HCT116 (cell line): ENCODE measurements at regions not wholly inside any gene's neighbourhood (a gene's known extent, or its start where the extent isn't known, plus 50 kb on each side); places are given as distances from the start of the nearest gene placed in this dataset.

Experiments used
- ATAC-seq: fragments of 200-7000 bp; cut with Tn5 transposase; 2 replicates; pipeline ENCODE4 v1.9.1; 2020; ENCODE audit warnings: mild to moderate bottlenecking, moderate library complexity
- BruUV-seq: library from RNA; stranded (reverse); fragments of 400-500 nt; replicated peaks from 2 replicates; lab custom pipeline; 2021; lab: Mats Ljungman, UMichigan
- CTCF ChIA-PET: fragments of 300-600 bp; sonication (Branson Sonifier 250); formaldehyde crosslinking; loops from one replicate; lab custom pipeline; 2021; ENCODE audit warnings: antibody characterized with exemption; lab: Charles Lee
- POLR2A ChIA-PET: fragments of 300-600, 350-600 bp; sonication (Branson Sonifier 250); formaldehyde crosslinking; loops from one replicate; lab custom pipeline; 2021; ENCODE audit warnings: antibody characterized with exemption; lab: Charles Lee
- RAD21 ChIA-PET, 2 experiments: fragments of 300-600 bp; sonication (Branson Sonifier 250); formaldehyde crosslinking; loops; one replicate each; lab custom pipeline; 2023; ENCODE audit warnings: low total read pairs in 2 of 2; ENCODE audit not compliant: uncharacterized antibody in 2 of 2, unreplicated experiment in 2 of 2, low non-redundant PET in 1 of 2; lab: Charles Lee
- DNase-seq: peaks from one replicate; pipeline ENCODE4 v3.0.0-alpha.2; 2010; ENCODE audit warnings: low read depth, low spot score
- H2AFZ ChIP-seq: fragments of 200-600 bp; shearing (Covaris generic), sonication (generic); 2 replicates; pipeline ENCODE4 v1.6.1; 2017; ENCODE audit warnings: low read depth, mixed run types, mixed read lengths, antibody characterized with exemption, low read length; ENCODE audit not compliant: poor library complexity, severe bottlenecking
- H3K27ac ChIP-seq: 2 replicates; pipeline ENCODE4 v1.5.1; 2012; ENCODE audit warnings: low read depth, low read length
- H3K27me3 ChIP-seq: fragments of 200-600 bp; sonication (generic); 2 replicates; pipeline ENCODE4 v1.6.1; 2016; ENCODE audit warnings: mixed run types, low read length, mixed read lengths; ENCODE audit not compliant: insufficient read depth
- H3K36me3 ChIP-seq, 2 experiments: fragments of 200-500 bp in 1 of 2; fragments of 200-600 bp in 1 of 2; sonication (Bioruptor generic) in 1 of 2; sonication (generic) in 1 of 2; 2 replicates each; pipeline versions ENCODE4 v1.5.1 to v1.6.1; 2014 to 2016; ENCODE audit warnings: low read length in 2 of 2, inconsistent platforms in 1 of 2, mixed read lengths in 1 of 2, mixed run types in 1 of 2; ENCODE audit not compliant: insufficient read depth in 2 of 2, control insufficient read depth in 1 of 2
- H3K4me1 ChIP-seq, 2 experiments: fragments of 200-600 bp in 1 of 2; sonication (generic) in 1 of 2; 2 replicates each; pipeline versions ENCODE4 v1.5.1 to v1.6.1; 2012 to 2017; ENCODE audit warnings: low read length in 2 of 2, inconsistent platforms in 1 of 2, mild to moderate bottlenecking in 1 of 2, mixed read lengths in 1 of 2, mixed run types in 1 of 2, moderate library complexity in 1 of 2; ENCODE audit not compliant: insufficient read depth in 2 of 2, control insufficient read depth in 1 of 2
- H3K4me2 ChIP-seq: fragments of 200-600 bp; sonication (generic); 2 replicates; pipeline ENCODE4 v1.6.1; 2017; ENCODE audit warnings: mixed run types, low read length, mixed read lengths
- H3K4me3 ChIP-seq, 2 experiments: fragments of 200-600 bp in 1 of 2; sonication (generic) in 1 of 2; replicated peaks in 1 of 2; 2 replicates each; pipeline ENCODE4 v1.5.1; 2011 to 2016; ENCODE audit warnings: low read length in 2 of 2, control low read depth in 1 of 2, low read depth in 1 of 2, mild to moderate bottlenecking in 1 of 2, mixed read lengths in 1 of 2, mixed run types in 1 of 2
- H3K79me2 ChIP-seq: fragments of 200-600 bp; sonication (generic); 2 replicates; pipeline ENCODE4 v1.6.1; 2017; ENCODE audit warnings: mild to moderate bottlenecking, mixed run types, low read length, moderate library complexity, mixed read lengths; ENCODE audit not compliant: insufficient read depth
- H3K9ac ChIP-seq: fragments of 200-600 bp; sonication (generic); 2 replicates; pipeline ENCODE4 v1.6.1; 2016; ENCODE audit warnings: low read length, mixed read lengths
- H3K9me2 ChIP-seq: fragments of 200-600 bp; sonication (generic), shearing (Covaris generic); 2 replicates; pipeline ENCODE4 v1.6.1; 2017; ENCODE audit warnings: mixed run types, mild to moderate bottlenecking, moderate library complexity; ENCODE audit not compliant: insufficient read depth
- H3K9me3 ChIP-seq, 2 experiments: fragments of 200-500 bp in 1 of 2; fragments of 200-600 bp in 1 of 2; sonication (Bioruptor generic) in 1 of 2; sonication (generic) in 1 of 2; 2 replicates each; pipeline ENCODE4 v1.6.1; 2014 to 2017; ENCODE audit warnings: low read length in 2 of 2, mixed read lengths in 2 of 2, inconsistent platforms in 1 of 2, low read depth in 1 of 2, mild to moderate bottlenecking in 1 of 2, mixed run types in 1 of 2, moderate library complexity in 1 of 2; ENCODE audit not compliant: control insufficient read depth in 1 of 2, insufficient read depth in 1 of 2
- H4K20me1 ChIP-seq: fragments of 200-600 bp; sonication (generic), shearing (Covaris generic); 2 replicates; pipeline ENCODE4 v1.6.1; 2017; ENCODE audit warnings: mixed run types, mild to moderate bottlenecking, moderate library complexity; ENCODE audit not compliant: insufficient read depth
- ATF3 ChIP-seq: IDR thresholded peaks from 2 replicates; pipeline ENCODE4 v1.6.1; 2012
- CEBPB ChIP-seq: IDR thresholded peaks from 2 replicates; pipeline ENCODE4 v1.6.1; 2012; ENCODE audit warnings: low read depth
- CTCF ChIP-seq, 3 experiments: fragments of 200-600 bp in 1 of 3; sonication (generic) in 1 of 3; IDR thresholded peaks in 2 of 3; conservative IDR thresholded peaks in 1 of 3; 2 replicates each; pipeline ENCODE4 v1.5.1; 2012 to 2017; ENCODE audit warnings: low read depth in 2 of 3, low read length in 2 of 3, antibody characterized with exemption in 1 of 3, borderline replicate concordance in 1 of 3, control low read depth in 1 of 3, mild to moderate bottlenecking in 1 of 3, mixed read lengths in 1 of 3, mixed run types in 1 of 3, moderate library complexity in 1 of 3; ENCODE audit not compliant: insufficient read depth in 1 of 3
- EGR1 ChIP-seq: IDR thresholded peaks from 2 replicates; pipeline ENCODE4 v1.6.1; 2012; ENCODE audit warnings: low read depth
- ELF1 ChIP-seq: IDR thresholded peaks from 2 replicates; pipeline ENCODE4 v1.6.1; 2012; ENCODE audit warnings: low read depth, borderline replicate concordance
- EZH2 ChIP-seq: fragments of 200-600 bp; sonication (generic); IDR thresholded peaks from 2 replicates; pipeline ENCODE4 v1.6.1; 2017; ENCODE audit warnings: antibody characterized with exemption, mixed run types
- EZH2phosphoT487 ChIP-seq: fragments of 200-600 bp; IDR thresholded peaks from 2 replicates; pipeline ENCODE4 v1.6.1; 2018; ENCODE audit warnings: antibody characterized with exemption, borderline replicate concordance
- FOSL1 ChIP-seq: IDR thresholded peaks from 2 replicates; pipeline ENCODE4 v1.6.1; 2012; ENCODE audit warnings: low read depth
- JUND ChIP-seq: IDR thresholded peaks from 2 replicates; pipeline ENCODE4 v1.6.1; 2012
- MAX ChIP-seq: IDR thresholded peaks from 2 replicates; pipeline ENCODE4 v1.6.1; 2012
- POLR2A ChIP-seq: IDR thresholded peaks from 2 replicates; pipeline ENCODE4 v1.7.0; 2011; ENCODE audit warnings: borderline replicate concordance; ENCODE audit not compliant: insufficient read depth, insufficient read length; ENCODE audit errors: extremely low read depth
- POLR2AphosphoS5 ChIP-seq: IDR thresholded peaks from 2 replicates; pipeline ENCODE4 v1.6.1; 2011; ENCODE audit warnings: mild to moderate bottlenecking, low read depth, low read length, moderate library complexity
- RAD21 ChIP-seq: IDR thresholded peaks from 2 replicates; pipeline ENCODE4 v1.6.1; 2012; ENCODE audit warnings: low read depth, mild to moderate bottlenecking
- SIN3A ChIP-seq: IDR thresholded peaks from 2 replicates; pipeline ENCODE4 v1.6.1; 2012; ENCODE audit warnings: low read depth
- SP1 ChIP-seq: IDR thresholded peaks from 2 replicates; pipeline ENCODE4 v1.6.1; 2012; ENCODE audit warnings: low read depth
- SRF ChIP-seq: IDR thresholded peaks from 2 replicates; pipeline ENCODE4 v1.6.1; 2012; ENCODE audit warnings: low read depth
- TCF7L2 ChIP-seq: IDR thresholded peaks from 2 replicates; pipeline ENCODE4 v1.7.0; 2011; ENCODE audit warnings: borderline replicate concordance, inconsistent platforms; ENCODE audit not compliant: insufficient read depth, insufficient read length; ENCODE audit errors: extremely low read depth
- ZFX ChIP-seq: fragments of 450-650 bp; IDR thresholded peaks from 2 replicates; pipeline ENCODE4 v1.6.1; 2017
- ZNF274 ChIP-seq: fragments of 200-500 bp; sonication (Bioruptor generic); IDR thresholded peaks from 2 replicates; pipeline ENCODE4 v1.6.1; 2014; ENCODE audit warnings: mild to moderate bottlenecking, low read depth, low read length, inconsistent platforms
- intact Hi-C: fragments of 100-400 bp; cut with micrococcal nuclease; formaldehyde crosslinking; loops from 2 replicates; pipeline ENCODE4 v1.10.0; 2022
- TF ChIP-seq, protein P1 (sequence below): IDR thresholded peaks from 2 replicates; pipeline ENCODE4 v1.6.1; 2011; ENCODE audit warnings: mild to moderate bottlenecking, low read length, moderate library complexity; ENCODE audit not compliant: insufficient replicate concordance; ENCODE audit errors: extremely low read depth

GRCh38 chr9:86690034-86690433, 257.3 kb downstream of the GAS1 start:
- intact Hi-C loops = no loop called here
- no peaks in the 10 kb centered on the region for H4K20me1 ChIP-seq
- TF ChIP-seq ELF1 (no peak), CEBPB (no peak), SP1 (no peak), RAD21 (no peak), TCF7L2 (no peak), EZH2 (no peak), SIN3A (no peak), MAX (no peak), POLR2AphosphoS5 (no peak)
- DNase-seq (no peak), ATAC-seq (no peak)
- no peaks in the 10 kb centered on the region for H3K36me3 ChIP-seq
- H3K9me3 ChIP-seq = no peaks in the 10 kb centered on the region
- CTCF ChIA-PET = no interaction called here
- H3K4me3 ChIP-seq = no peak overlapping the region
- RAD21 ChIA-PET = no interaction called here
- POLR2A ChIA-PET = no interaction called here
- H3K27me3 ChIP-seq = peaks cover 59% of the 10 kb centered on the region
- H2AFZ ChIP-seq = no peak overlapping the region
- no peaks in the 10 kb centered on the region for H3K79me2 ChIP-seq
- no TSS peak for BruUV-seq
- H3K9me2 ChIP-seq = no peaks in the 10 kb centered on the region
- H3K27ac ChIP-seq = no peak overlapping the region
- no peaks in the 10 kb centered on the region for H3K4me1 ChIP-seq
- H3K9ac ChIP-seq = no peak overlapping the region
- H3K4me2 ChIP-seq = no peak overlapping the region

GRCh38 chr9:86687788-86688187, 259.5 kb downstream of the GAS1 start:
- no peaks in the 10 kb centered on the region for H3K9me3 ChIP-seq
- RAD21 ChIA-PET = no interaction called here
- CTCF ChIA-PET = no interaction called here
- H3K4me2 ChIP-seq = no peak overlapping the region
- no peaks in the 10 kb centered on the region for H3K4me1 ChIP-seq
- no peaks in the 10 kb centered on the region for H3K36me3 ChIP-seq
- intact Hi-C loops = no loop called here
- H3K9ac ChIP-seq = no peak overlapping the region
- POLR2A ChIA-PET = no interaction called here
- H2AFZ ChIP-seq = no peak overlapping the region
- DNase-seq (no peak), ATAC-seq (no peak)
- H3K4me3 ChIP-seq = no peak overlapping the region
- no peak overlapping the region for H3K27ac ChIP-seq
- H3K9me2 ChIP-seq = no peaks in the 10 kb centered on the region
- H4K20me1 ChIP-seq = no peaks in the 10 kb centered on the region
- H3K27me3 ChIP-seq = peaks cover 67% of the 10 kb centered on the region
- BruUV-seq = no TSS peak
- no peaks in the 10 kb centered on the region for H3K79me2 ChIP-seq
- TF ChIP-seq RAD21 (no peak), FOSL1 (no peak), ZNF274 (no peak), EGR1 (no peak), ZFX (no peak), ATF3 (no peak), EZH2phosphoT487 (no peak), CTCF (IDR thresholded peaks at IDR 0.05 in 2 of 3, conservative IDR thresholded peaks at IDR 0.05 in 1 of 3; ENCODE audit: borderline replicate concordance in 1 of 3, insufficient read depth in 1 of 3, low read depth in 2 of 3, low read length in 2 of 3) (no peak), SRF (no peak), POLR2A (no peak), EZH2 (no peak), SP1 (no peak), SIN3A (no peak), POLR2AphosphoS5 (no peak), JUND (no peak)
- TF ChIP-seq, protein P1, sequence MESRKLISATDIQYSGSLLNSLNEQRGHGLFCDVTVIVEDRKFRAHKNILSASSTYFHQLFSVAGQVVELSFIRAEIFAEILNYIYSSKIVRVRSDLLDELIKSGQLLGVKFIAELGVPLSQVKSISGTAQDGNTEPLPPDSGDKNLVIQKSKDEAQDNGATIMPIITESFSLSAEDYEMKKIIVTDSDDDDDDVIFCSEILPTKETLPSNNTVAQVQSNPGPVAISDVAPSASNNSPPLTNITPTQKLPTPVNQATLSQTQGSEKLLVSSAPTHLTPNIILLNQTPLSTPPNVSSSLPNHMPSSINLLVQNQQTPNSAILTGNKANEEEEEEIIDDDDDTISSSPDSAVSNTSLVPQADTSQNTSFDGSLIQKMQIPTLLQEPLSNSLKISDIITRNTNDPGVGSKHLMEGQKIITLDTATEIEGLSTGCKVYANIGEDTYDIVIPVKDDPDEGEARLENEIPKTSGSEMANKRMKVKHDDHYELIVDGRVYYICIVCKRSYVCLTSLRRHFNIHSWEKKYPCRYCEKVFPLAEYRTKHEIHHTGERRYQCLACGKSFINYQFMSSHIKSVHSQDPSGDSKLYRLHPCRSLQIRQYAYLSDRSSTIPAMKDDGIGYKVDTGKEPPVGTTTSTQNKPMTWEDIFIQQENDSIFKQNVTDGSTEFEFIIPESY = no peak
